ENCODE measurements at regions not wholly inside any gene's neighbourhood (a gene's known extent, or its start where the extent isn't known, plus 50 kb on each side); places are given as distances from the start of the nearest gene placed in this dataset.

DNA sequence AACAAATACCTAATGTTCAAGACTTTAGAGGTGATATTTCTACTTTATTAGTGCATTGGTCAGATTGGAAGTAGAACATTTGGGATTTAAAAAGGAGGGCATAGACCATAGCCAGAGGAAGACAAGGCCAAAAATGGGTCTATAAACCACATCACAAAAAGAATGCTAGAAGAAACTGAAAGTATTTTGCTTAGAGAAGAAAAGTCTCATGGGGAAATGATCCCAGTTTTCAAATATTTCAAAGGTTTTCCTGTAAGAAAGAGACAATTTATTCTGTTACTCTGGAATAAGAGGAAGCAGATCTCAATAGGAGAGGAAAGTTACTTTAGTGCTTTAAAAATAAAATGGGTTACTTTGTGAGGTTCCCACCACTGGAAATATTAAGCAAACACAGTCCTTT lies 341.4 kb downstream of the TNS1 start:
- no peak overlapping the region for H3K4me3 ChIP-seq (ENCODE audit: low read depth, low read length)
- TF ChIP-seq, protein P1, sequence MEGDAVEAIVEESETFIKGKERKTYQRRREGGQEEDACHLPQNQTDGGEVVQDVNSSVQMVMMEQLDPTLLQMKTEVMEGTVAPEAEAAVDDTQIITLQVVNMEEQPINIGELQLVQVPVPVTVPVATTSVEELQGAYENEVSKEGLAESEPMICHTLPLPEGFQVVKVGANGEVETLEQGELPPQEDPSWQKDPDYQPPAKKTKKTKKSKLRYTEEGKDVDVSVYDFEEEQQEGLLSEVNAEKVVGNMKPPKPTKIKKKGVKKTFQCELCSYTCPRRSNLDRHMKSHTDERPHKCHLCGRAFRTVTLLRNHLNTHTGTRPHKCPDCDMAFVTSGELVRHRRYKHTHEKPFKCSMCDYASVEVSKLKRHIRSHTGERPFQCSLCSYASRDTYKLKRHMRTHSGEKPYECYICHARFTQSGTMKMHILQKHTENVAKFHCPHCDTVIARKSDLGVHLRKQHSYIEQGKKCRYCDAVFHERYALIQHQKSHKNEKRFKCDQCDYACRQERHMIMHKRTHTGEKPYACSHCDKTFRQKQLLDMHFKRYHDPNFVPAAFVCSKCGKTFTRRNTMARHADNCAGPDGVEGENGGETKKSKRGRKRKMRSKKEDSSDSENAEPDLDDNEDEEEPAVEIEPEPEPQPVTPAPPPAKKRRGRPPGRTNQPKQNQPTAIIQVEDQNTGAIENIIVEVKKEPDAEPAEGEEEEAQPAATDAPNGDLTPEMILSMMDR (IDR thresholded peaks at IDR 0.05; ENCODE audit: insufficient read depth, low read length, poor library complexity, severe bottlenecking): no peak
- no peaks in the 10 kb centered on the region for H3K36me3 ChIP-seq (ENCODE audit: control insufficient read depth, insufficient read depth, low read length)
- DNase-seq (ENCODE audit: low read depth): no peak
- H3K27me3 ChIP-seq (ENCODE audit: control insufficient read depth, insufficient read depth, low read length): peaks cover 12% of the 10 kb centered on the region

DNA sequence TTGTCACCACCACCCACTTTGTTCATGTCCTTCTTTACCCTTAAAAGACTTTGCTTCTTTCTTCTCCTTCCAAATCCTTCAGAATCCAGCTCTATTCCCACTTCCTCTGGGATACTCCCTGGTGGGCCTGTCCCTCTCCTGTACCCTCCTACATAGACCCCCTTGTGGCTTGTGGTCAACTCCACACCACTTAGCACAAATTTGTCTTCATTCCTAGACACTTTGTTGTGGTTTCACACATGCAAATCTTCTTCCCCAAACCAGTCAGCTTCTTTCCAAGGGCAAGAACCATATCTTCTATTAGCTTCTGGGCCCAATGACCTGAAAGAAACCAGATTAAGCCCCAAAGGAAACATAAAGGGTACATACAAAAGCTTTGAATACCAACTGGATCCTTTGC lies 342.4 kb downstream of the TNS1 start:
- H3K27me3 ChIP-seq (ENCODE audit: control insufficient read depth, insufficient read depth, low read length): peaks cover 12% of the 10 kb centered on the region
- TF ChIP-seq, protein P1 (IDR thresholded peaks at IDR 0.05; ENCODE audit: insufficient read depth, low read length, poor library complexity, severe bottlenecking): no peak
- no peak overlapping the region for H3K4me3 ChIP-seq (ENCODE audit: low read depth, low read length)
- H3K36me3 ChIP-seq (ENCODE audit: control insufficient read depth, insufficient read depth, low read length): no peaks in the 10 kb centered on the region
- no peak for DNase-seq (ENCODE audit: low read depth)

DNA sequence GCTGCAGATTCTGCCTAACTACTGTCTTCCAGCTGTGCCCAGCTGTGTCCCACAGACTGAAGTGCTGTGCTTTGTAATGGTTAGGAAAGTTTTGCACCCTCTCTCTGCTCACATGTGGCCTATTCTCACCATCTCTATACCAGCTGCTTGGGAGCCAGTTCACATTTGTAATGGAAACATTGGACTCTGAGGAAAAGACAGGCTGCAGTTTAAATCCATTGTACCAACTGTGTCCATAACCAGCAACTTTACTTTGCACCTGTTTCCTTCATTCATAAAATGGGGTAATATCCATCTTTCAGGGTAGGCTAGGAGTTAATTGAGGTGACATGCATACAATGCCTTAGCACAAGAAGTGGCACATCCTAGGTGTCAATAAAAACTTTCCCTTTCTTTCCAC lies 344.0 kb downstream of the TNS1 start:
- Histone ChIP-seq H3K36me3 (ENCODE audit: control insufficient read depth, insufficient read depth, low read length) (no peaks in the 10 kb centered on the region), H3K27me3 (ENCODE audit: control insufficient read depth, insufficient read depth, low read length) (peaks cover 12% of the 10 kb centered on the region), H3K4me3 (ENCODE audit: low read depth, low read length) (no peak overlapping the region)
- TF ChIP-seq, protein P1 (IDR thresholded peaks at IDR 0.05; ENCODE audit: insufficient read depth, low read length, poor library complexity, severe bottlenecking): no peak
- no peak for DNase-seq (ENCODE audit: low read depth)

DNA sequence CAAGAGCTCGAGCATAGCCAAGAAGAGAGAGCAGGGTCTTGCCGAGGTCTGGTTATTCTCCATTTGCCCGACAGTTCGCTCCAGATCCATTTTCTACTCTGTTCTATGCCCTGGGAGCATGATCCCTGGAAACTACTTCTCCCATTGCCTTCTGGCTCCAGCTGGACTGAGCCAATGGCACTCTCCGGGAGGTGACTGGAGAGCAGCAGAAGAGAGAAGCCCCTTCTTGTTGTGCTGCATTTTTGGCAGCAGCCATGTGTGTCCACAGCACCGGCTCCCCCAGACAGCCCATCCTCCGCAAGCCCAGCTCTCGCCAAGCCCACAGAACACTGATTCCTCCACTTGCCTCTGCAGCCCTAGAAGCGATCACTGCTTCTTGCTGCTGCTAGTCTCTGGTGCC lies 345.5 kb downstream of the TNS1 start:
- H3K27me3 ChIP-seq (ENCODE audit: control insufficient read depth, insufficient read depth, low read length): peaks cover 12% of the 10 kb centered on the region
- no peaks in the 10 kb centered on the region for H3K36me3 ChIP-seq (ENCODE audit: control insufficient read depth, insufficient read depth, low read length)
- TF ChIP-seq, protein P1 (IDR thresholded peaks at IDR 0.05; ENCODE audit: insufficient read depth, low read length, poor library complexity, severe bottlenecking): no peak
- no peak for DNase-seq (ENCODE audit: low read depth)
- no peak overlapping the region for H3K4me3 ChIP-seq (ENCODE audit: low read depth, low read length)

DNA sequence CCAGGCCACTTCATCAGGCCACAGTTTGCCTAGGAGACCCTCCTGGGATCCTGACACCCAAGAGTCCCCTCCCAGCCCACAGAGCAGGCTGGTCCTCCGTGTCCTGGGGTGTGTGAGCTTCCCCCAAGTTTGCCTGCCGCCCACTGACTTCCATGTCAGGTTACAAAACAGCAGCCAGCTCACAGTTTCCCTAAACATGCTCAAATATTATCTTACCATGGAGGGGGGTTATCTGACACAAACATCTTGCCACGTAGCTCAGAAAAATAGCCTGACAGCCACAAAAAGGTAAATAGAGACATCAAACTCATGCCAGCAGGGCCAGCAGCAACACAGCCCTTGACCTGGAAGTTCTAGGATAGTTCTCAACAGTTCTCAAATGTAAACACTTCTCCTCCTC lies 346.5 kb downstream of the TNS1 start:
- TF ChIP-seq, protein P1 (IDR thresholded peaks at IDR 0.05; ENCODE audit: insufficient read depth, low read length, poor library complexity, severe bottlenecking): no peak
- no peaks in the 10 kb centered on the region for H3K36me3 ChIP-seq (ENCODE audit: control insufficient read depth, insufficient read depth, low read length)
- no peak for DNase-seq (ENCODE audit: low read depth)
- no peak overlapping the region for H3K4me3 ChIP-seq (ENCODE audit: low read depth, low read length)
- H3K27me3 ChIP-seq (ENCODE audit: control insufficient read depth, insufficient read depth, low read length): peaks cover 12% of the 10 kb centered on the region

DNA sequence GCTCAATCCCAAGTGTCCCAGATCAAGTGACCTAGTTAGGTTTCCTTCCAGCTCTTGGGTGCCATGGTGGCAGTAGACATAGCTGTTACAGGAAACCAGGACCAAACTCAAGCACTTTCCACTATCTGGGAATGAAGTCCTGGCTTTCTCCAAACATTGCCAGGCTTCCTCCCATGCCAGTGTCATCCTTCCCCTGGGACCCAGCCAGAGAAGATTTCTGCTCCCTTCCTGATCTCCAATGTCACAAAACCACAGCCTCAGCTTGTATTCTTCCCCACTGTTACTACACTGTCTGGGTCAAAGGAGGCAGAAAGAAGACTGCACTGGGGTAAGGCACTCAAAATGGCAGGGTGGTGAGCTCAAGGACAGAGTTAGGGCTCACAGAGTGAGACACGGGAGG lies 347.1 kb downstream of the TNS1 start:
- TF ChIP-seq, protein P1 (IDR thresholded peaks at IDR 0.05; ENCODE audit: insufficient read depth, low read length, poor library complexity, severe bottlenecking): no peak
- Histone ChIP-seq H3K27me3 (ENCODE audit: control insufficient read depth, insufficient read depth, low read length) (peaks cover 12% of the 10 kb centered on the region), H3K4me3 (ENCODE audit: low read depth, low read length) (no peak overlapping the region), H3K36me3 (ENCODE audit: control insufficient read depth, insufficient read depth, low read length) (no peaks in the 10 kb centered on the region)
- no peak for DNase-seq (ENCODE audit: low read depth)
